ENCODE measurements at regions not wholly inside any gene's neighbourhood (a gene's known extent, or its start where the extent isn't known, plus 50 kb on each side); places are given as distances from the start of the nearest gene placed in this dataset.

DNA sequence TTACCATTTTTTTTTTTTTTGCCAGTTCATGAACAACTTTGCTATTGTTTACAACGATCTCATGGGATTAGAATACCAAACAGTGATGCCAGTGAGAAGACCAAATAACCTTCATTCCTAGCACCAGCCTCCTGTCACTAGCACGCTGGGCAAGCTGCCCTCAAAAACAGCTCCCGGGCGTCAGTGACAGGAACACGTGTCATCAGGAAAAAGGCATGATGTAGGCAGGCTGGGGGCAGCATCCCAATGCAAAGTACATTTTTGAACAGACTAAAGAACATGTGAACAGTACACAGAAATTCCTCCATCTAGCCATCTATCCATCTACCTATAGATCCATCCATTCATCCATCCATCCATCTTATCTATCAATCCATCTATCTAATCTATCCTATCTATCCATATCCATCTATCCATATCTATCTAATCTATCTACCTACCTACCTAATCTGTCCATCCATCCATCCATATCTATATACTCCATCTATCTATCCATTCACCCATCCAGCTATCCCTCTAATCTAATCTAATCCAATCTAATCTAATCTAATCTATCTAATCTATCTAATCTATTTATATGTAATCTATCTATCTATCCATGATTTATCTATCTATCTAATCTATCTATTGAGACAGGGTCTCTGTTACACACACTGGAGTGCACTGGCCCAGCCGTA, 378.5 kb downstream of the SHANK2 start:
- no peaks in the 10 kb centered on the region for H3K9me3 ChIP-seq (ENCODE audit: control insufficient read depth, insufficient read depth, low read depth, low read length)
- TF ChIP-seq CTCF (conservative IDR thresholded peaks at IDR 0.05 in 1 of 2, IDR thresholded peaks at IDR 0.05 in 1 of 2; ENCODE audit: low read depth in 1 of 2, low read length in 2 of 2) (no peak), EZH2 (IDR thresholded peaks at IDR 0.05; ENCODE audit: low read length, missing control alignments) (no peak)
- no peaks in the 10 kb centered on the region for H3K79me2 ChIP-seq (ENCODE audit: control insufficient read depth, insufficient read depth, low read length)
- no peak overlapping the region for H3K27ac ChIP-seq (ENCODE audit: insufficient read depth, low read length)
- H3K4me2 ChIP-seq (ENCODE audit: extremely low read depth, insufficient read depth, low read length): no peak overlapping the region
- no peak overlapping the region for H2AFZ ChIP-seq (ENCODE audit: low read length)
- no peaks in the 10 kb centered on the region for H3K27me3 ChIP-seq (ENCODE audit: control insufficient read depth, insufficient read depth, low read length)
- no peaks in the 10 kb centered on the region for H3K4me1 ChIP-seq (ENCODE audit: control insufficient read depth, extremely low read depth, insufficient read depth, low read length)
- no peak overlapping the region for H3K4me3 ChIP-seq (replicated peaks in 1 of 4; ENCODE audit: control extremely low read depth in 1 of 4, insufficient read depth in 1 of 4, low read depth in 3 of 4, low read length in 4 of 4)
- no peaks in the 10 kb centered on the region for H3K36me3 ChIP-seq (ENCODE audit: control insufficient read depth, insufficient read depth, low read length)
- DNase-seq (ENCODE audit: low read depth in 2 of 2): no peak
- no peak overlapping the region for H3K9ac ChIP-seq (ENCODE audit: insufficient read depth, low read length)
- no peaks in the 10 kb centered on the region for H4K20me1 ChIP-seq (ENCODE audit: control insufficient read depth, extremely low read depth, insufficient read depth, low read length)

- Histone ChIP-seq H3K79me2 (ENCODE audit: control insufficient read depth, insufficient read depth, low read length) (no peaks in the 10 kb centered on the region), H3K4me3 (replicated peaks in 1 of 4; ENCODE audit: control extremely low read depth in 1 of 4, insufficient read depth in 1 of 4, low read depth in 3 of 4, low read length in 4 of 4) (no peak overlapping the region), H3K27ac (ENCODE audit: insufficient read depth, low read length) (no peak overlapping the region), H3K36me3 (ENCODE audit: control insufficient read depth, insufficient read depth, low read length) (no peaks in the 10 kb centered on the region), H3K4me2 (ENCODE audit: extremely low read depth, insufficient read depth, low read length) (no peak overlapping the region), H3K9ac (ENCODE audit: insufficient read depth, low read length) (no peak overlapping the region), H3K27me3 (ENCODE audit: control insufficient read depth, insufficient read depth, low read length) (no peaks in the 10 kb centered on the region), H3K4me1 (ENCODE audit: control insufficient read depth, extremely low read depth, insufficient read depth, low read length) (no peaks in the 10 kb centered on the region), H3K9me3 (ENCODE audit: control insufficient read depth, insufficient read depth, low read depth, low read length) (no peaks in the 10 kb centered on the region), H4K20me1 (ENCODE audit: control insufficient read depth, extremely low read depth, insufficient read depth, low read length) (no peaks in the 10 kb centered on the region), H2AFZ (ENCODE audit: low read length) (no peak overlapping the region)
- no peak for DNase-seq (ENCODE audit: low read depth in 2 of 2)
- TF ChIP-seq CTCF (conservative IDR thresholded peaks at IDR 0.05 in 1 of 2, IDR thresholded peaks at IDR 0.05 in 1 of 2; ENCODE audit: low read depth in 1 of 2, low read length in 2 of 2): no peak
- no peak for TF ChIP-seq EZH2 (IDR thresholded peaks at IDR 0.05; ENCODE audit: low read length, missing control alignments)
These were observed 375.7 kb downstream of the SHANK2 start for GRCh38 chr11:70876685-70877084.

DNA sequence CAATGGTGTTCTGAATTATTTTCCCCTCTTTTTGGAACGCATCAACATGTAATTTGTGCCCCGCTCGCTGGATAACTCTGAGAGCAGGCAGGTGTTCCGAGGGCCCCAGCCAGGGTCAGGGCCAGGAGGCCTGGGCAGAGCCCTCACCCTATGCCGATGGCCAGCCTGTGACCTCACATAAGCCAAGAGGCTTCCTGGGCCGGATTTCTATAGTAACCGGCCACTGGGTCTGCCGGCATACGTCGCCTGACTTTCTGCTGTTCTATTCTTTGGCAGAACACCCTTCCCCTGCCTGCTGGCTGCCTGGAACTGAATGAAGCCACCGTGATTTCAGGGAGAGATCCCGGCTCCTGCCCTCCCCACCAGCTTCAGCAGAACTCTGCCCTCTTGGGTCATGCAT, 375.2 kb downstream of the SHANK2 start:
- Histone ChIP-seq H3K4me2 (ENCODE audit: extremely low read depth, insufficient read depth, low read length) (no peak overlapping the region), H2AFZ (ENCODE audit: low read length) (no peak overlapping the region), H3K27me3 (ENCODE audit: control insufficient read depth, insufficient read depth, low read length) (no peaks in the 10 kb centered on the region), H4K20me1 (ENCODE audit: control insufficient read depth, extremely low read depth, insufficient read depth, low read length) (no peaks in the 10 kb centered on the region), H3K27ac (ENCODE audit: insufficient read depth, low read length) (no peak overlapping the region), H3K79me2 (ENCODE audit: control insufficient read depth, insufficient read depth, low read length) (no peaks in the 10 kb centered on the region), H3K4me1 (ENCODE audit: control insufficient read depth, extremely low read depth, insufficient read depth, low read length) (no peaks in the 10 kb centered on the region), H3K9me3 (ENCODE audit: control insufficient read depth, insufficient read depth, low read depth, low read length) (no peaks in the 10 kb centered on the region), H3K4me3 (replicated peaks in 1 of 4; ENCODE audit: control extremely low read depth in 1 of 4, insufficient read depth in 1 of 4, low read depth in 3 of 4, low read length in 4 of 4) (no peak overlapping the region), H3K36me3 (ENCODE audit: control insufficient read depth, insufficient read depth, low read length) (no peaks in the 10 kb centered on the region), H3K9ac (ENCODE audit: insufficient read depth, low read length) (no peak overlapping the region)
- DNase-seq (ENCODE audit: low read depth in 2 of 2): no peak
- no peak for TF ChIP-seq EZH2 (IDR thresholded peaks at IDR 0.05; ENCODE audit: low read length, missing control alignments)
- no peak for TF ChIP-seq CTCF (conservative IDR thresholded peaks at IDR 0.05 in 1 of 2, IDR thresholded peaks at IDR 0.05 in 1 of 2; ENCODE audit: low read depth in 1 of 2, low read length in 2 of 2)
